HG02970 (cell line): ENCODE measurements at regions not wholly inside any gene's neighbourhood (a gene's known extent, or its start where the extent isn't known, plus 50 kb on each side); places are given as distances from the start of the nearest gene placed in this dataset.

ENCODE experiments used
- ATAC-seq: cut with Tn5 transposase; IDR thresholded peaks from one replicate; pipeline ENCODE4 v1.9.1; 2021; ENCODE audit warnings: mild to moderate bottlenecking, moderate library complexity, moderate number of reproducible peaks; ENCODE audit not compliant: unreplicated experiment, low FRiP score

GRCh38 chr6:91695221-91695620, 1108.3 kb upstream of the MAP3K7 start:
- no peak for ATAC-seq

- no peak for ATAC-seq
Observed at GRCh38 chr6:91694016-91694654, 1107.3 kb upstream of the MAP3K7 start.

- ATAC-seq: no peak
Observed at GRCh38 chr6:91691449-91691848, 1104.6 kb upstream of the MAP3K7 start.

- ATAC-seq: no peak
Observed at GRCh38 chr6:91683240-91683639, 1096.4 kb upstream of the MAP3K7 start.

GRCh38 chr6:91681296-91681695, 1094.4 kb upstream of the MAP3K7 start:
- ATAC-seq: no peak

GRCh38 chr6:91678679-91679446, 1092.0 kb upstream of the MAP3K7 start:
- ATAC-seq: no peak

- ATAC-seq: no peak
Observed at GRCh38 chr6:91672201-91672600, 1085.3 kb upstream of the MAP3K7 start.

- ATAC-seq: no peak
Observed at GRCh38 chr6:91669871-91670268, 1083.0 kb upstream of the MAP3K7 start.

- no peak for ATAC-seq
Observed at GRCh38 chr6:91669154-91669870, 1082.4 kb upstream of the MAP3K7 start.

GRCh38 chr6:91667596-91667995, 1080.7 kb upstream of the MAP3K7 start:
- no peak for ATAC-seq

- ATAC-seq: no peak
Observed at GRCh38 chr6:91664327-91664959, 1077.6 kb upstream of the MAP3K7 start.

- no peak for ATAC-seq
Observed at GRCh38 chr6:91660893-91661292, 1074.0 kb upstream of the MAP3K7 start.

- ATAC-seq: no peak
Observed at GRCh38 chr6:91659891-91660290, 1073.0 kb upstream of the MAP3K7 start.

- no peak for ATAC-seq
Observed at GRCh38 chr6:91654793-91655192, 1067.9 kb upstream of the MAP3K7 start.

- ATAC-seq: no peak
Observed at GRCh38 chr6:91654357-91654756, 1067.5 kb upstream of the MAP3K7 start.

- no peak for ATAC-seq
Observed at GRCh38 chr6:91653895-91654294, 1067.0 kb upstream of the MAP3K7 start.

- no peak for ATAC-seq
Observed at GRCh38 chr6:91653076-91653723, 1066.3 kb upstream of the MAP3K7 start.

GRCh38 chr6:91646649-91647048, 1059.8 kb upstream of the MAP3K7 start:
- no peak for ATAC-seq

- no peak for ATAC-seq
Observed at GRCh38 chr6:91645811-91646210, 1058.9 kb upstream of the MAP3K7 start.

GRCh38 chr6:91637217-91637616, 1050.3 kb upstream of the MAP3K7 start:
- no peak for ATAC-seq

GRCh38 chr6:91634791-91635190, 1047.9 kb upstream of the MAP3K7 start:
- no peak for ATAC-seq
